NCI-H82 (cell line): ENCODE measurements at regions not wholly inside any gene's neighbourhood (a gene's known extent, or its start where the extent isn't known, plus 50 kb on each side); places are given as distances from the start of the nearest gene placed in this dataset.
A peak's percentile ranks its signal among the peaks of the same experiment; 100 is the strongest.
"Not testable (repeated sequence)": the region's sequence is repeated elsewhere in the genome, so short reads cannot be mapped to it uniquely, and the experiment has no call there.

Experiments
- DNase-seq: peaks from one replicate; lab custom pipeline; 2025; lab: John Stamatoyannopoulos, UW

- DNase-seq, result no peak
Observed at GRCh38 chrX:5702890-5703289, 525.8 kb downstream of the NLGN4X start.

DNA sequence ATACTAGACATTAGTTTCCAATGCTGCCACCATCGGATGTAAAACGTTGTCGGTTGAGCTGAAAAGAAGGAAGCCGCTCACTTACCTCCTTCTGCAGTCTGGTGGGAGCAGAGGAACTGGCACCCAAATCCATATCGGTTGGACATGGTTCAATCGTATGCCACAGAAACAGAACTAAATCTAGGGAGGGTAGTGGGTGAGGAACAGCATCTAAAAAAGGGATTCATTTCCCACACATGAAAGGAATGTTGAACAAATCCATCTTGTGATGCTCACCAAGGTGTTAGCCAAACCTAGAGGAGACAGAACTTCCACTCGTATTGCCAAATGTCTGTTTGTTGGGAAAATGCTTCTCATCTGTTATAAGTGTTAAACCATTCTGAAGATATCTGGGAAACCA, 532.7 kb downstream of the NLGN4X start:
- DNase-seq, result no peak

DNA sequence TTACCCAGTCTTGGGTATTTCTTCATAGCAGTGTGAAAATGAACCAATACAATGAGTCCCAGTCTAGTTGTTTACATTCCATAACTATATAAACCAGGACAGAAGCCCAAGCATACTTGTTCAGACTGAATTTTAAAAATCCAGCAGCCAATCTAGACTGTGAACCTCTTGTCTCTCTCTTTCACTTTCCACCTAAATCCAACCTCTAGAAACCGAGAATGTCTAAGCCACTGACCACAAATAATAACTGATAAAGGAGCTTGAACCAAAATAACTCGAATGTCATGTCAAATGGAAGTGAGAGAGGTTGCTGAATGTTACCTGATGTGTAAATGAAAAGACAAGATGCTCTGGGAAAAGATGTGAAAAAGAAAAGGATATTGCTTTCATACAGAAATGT, 544.7 kb downstream of the NLGN4X start:
- no peak for DNase-seq

GRCh38 chrX:5681159-5681558, 547.5 kb downstream of the NLGN4X start:
- peak; percentile 59 for DNase-seq

DNA sequence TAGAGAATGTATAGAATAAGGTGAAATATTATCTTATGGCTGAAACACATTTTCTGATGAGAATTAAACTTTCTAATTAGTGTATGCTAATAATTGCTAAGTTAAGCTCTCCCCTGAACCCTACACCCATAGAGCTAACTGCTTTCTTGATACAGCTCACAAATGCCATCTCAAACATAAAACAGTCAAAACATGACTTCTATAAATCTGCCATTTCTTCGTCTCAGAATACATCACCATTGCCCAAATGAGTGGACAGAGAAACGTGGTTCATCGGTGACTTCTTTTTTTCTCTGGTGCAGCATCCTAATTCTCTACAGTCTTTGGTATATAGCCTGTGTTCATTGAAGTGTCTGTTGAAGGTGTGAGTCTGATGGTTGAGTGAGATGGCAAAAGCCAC, 554.6 kb downstream of the NLGN4X start:
- DNase-seq, result no peak

DNA sequence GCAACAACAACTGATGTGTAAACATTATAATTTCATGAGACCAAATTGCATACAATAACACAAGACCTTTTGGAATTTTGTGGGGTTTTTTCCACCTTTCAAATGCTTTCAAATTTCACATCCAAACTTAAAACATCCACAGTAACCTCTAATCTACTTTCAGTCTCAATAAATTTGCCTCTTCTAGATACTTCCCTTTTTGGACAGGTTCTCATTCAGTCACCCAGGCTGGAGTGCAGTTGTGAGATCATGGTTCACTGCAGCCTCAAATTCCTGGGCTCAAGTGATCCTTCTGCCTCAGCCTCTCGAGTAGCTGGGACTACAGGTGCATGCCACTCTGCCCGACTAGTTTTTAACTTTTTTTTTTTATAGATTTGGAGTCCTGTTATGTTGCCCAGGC, 556.6 kb downstream of the NLGN4X start:
- DNase-seq, result no peak

- DNase-seq, result not testable (repeated sequence)
Observed at GRCh38 chrX:5666689-5667088, 562.0 kb downstream of the NLGN4X start.

- no peak for DNase-seq
Observed at GRCh38 chrX:5656544-5656943, 572.1 kb downstream of the NLGN4X start.

- DNase-seq, result no peak
Observed at GRCh38 chrX:5650904-5651303, 577.8 kb downstream of the NLGN4X start.

- no peak for DNase-seq
Observed at GRCh38 chrX:5648941-5649568, 579.6 kb downstream of the NLGN4X start.

- DNase-seq, result no peak
Observed at GRCh38 chrX:5646818-5647217, 581.8 kb downstream of the NLGN4X start.

DNA sequence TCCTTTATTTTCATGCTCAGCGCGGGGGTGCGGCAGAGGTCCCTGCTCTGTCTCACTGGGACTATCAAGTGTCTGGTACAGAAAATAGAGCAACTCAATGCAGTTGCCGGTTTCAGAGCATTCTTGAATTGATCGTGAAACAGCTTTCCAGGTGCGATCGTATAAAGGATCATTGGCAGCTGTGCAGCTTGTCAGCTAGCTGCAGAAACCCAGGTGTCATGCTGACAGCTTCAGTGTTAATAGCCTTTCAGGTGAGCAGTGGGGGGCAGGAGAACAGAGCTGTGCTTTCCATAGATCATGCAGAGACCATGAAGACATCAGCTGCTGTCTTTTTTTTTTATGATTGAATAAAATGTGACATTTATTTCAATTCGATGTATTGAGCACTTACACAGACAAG, 583.9 kb downstream of the NLGN4X start:
- no peak for DNase-seq

GRCh38 chrX:5640071-5640470, 588.6 kb downstream of the NLGN4X start:
- DNase-seq, result peak; percentile 34

- no peak for DNase-seq
Observed at GRCh38 chrX:5638572-5638971, 590.1 kb downstream of the NLGN4X start.

- no peak for DNase-seq
Observed at GRCh38 chrX:5632887-5633286, 595.8 kb downstream of the NLGN4X start.

DNA sequence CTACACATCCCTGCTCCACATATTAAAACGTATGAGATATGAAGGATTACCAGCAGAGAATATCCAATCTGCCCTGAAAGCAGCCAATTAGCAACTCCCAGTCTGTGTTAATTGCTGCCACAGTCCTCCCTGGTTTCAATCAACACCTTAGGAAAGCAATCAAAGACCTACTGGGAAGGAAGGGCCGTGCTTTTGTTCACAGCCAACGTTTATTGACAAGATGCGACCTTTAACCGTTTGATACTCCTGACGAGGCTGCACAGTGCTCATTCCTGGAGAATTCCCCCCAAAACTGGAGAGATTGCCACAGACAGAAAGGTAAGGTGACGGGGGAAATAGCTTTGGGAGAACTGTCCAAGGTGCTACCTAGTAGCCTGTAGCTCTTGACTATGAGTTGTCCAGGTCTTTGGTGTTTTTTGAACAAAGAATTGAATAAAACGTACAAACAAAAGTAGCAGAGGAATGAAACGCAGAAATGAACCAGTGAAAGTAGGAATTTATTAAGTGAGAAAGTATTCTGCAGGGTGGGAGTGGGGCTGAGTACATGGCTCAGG, 596.5 kb downstream of the NLGN4X start:
- DNase-seq, result no peak

DNA sequence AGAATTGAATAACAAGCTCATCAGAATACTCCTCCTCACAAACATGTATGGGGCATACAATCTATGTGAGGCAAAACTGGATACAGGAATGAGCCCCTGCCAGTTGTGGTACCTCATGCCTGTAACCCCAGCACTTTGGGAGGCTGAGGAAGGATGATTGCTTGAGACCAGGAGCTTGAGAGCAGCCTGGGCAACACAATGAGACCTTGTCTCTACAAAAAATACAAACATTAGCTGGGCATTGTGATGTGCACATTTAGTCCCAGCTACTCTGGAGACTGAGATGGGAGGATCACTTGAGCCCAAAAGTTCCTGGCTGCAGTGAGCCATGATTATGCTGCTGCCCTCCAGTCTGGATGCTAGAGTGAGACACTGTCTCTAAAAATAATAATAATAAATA, 611.0 kb downstream of the NLGN4X start:
- no peak for DNase-seq

- DNase-seq, result peak; percentile 2
Observed at GRCh38 chrX:5595570-5595969, 633.1 kb downstream of the NLGN4X start.

DNA sequence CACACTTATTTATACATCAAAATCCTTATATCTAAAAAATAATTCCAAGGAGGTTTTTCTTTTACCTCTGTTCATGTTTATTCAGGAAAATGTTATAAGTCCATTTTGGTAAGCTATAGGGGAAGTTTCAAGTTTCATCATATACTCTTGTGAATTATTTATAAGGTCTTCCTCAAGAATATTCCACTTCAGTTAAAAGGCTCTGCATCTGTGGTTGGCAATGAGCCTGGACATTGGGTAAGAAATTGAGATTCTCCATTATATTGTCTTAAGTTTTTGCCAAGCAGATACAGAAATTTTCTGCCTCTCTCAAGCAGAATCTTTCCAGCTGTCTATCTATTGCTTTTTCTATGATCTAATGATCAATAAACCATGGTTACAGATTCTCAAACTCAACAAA, 641.9 kb downstream of the NLGN4X start:
- no peak for DNase-seq

- DNase-seq, result no peak
Observed at GRCh38 chrX:5575407-5575806, 653.3 kb downstream of the NLGN4X start.

DNA sequence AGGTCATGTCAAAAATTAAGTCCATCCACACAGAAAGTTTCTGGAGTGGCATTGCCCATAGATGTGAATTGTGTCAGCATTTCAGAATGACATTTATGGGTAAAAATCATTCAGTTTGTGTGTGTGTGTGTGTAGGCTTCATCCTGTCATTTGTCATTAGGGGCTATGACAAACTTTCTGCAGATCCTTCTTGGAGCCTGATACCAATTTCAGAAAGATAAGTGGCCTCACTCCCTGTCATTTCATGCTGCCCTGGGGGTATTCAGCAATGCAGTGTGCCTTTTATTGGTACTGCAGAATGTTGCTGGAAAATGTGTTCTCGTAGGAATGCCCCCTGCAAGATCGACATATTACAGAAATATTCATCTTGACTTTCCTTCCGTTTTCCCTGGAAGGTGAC, 659.7 kb downstream of the NLGN4X start:
- no peak for DNase-seq

- no peak for DNase-seq
Observed at GRCh38 chrX:5559386-5559785, 669.3 kb downstream of the NLGN4X start.

DNA sequence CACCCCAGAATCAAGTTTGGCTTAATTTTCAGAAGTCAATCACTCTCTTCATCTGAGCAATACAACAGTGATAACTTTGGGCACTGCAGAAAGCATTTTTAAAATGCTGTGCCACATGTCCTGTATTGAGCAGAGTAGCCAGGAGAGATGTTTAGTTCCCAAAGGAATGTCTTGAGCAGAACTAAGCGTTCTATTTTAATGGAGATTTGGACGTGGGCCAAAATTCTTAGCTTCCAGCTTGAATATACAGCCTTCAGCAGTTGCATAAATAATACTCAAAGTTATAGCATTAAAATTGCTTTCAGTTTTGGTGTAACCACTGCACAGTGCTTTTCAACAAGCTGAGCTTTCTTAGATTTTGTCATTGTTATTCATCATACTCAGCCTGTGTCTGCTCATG, 679.2 kb downstream of the NLGN4X start:
- no peak for DNase-seq

DNA sequence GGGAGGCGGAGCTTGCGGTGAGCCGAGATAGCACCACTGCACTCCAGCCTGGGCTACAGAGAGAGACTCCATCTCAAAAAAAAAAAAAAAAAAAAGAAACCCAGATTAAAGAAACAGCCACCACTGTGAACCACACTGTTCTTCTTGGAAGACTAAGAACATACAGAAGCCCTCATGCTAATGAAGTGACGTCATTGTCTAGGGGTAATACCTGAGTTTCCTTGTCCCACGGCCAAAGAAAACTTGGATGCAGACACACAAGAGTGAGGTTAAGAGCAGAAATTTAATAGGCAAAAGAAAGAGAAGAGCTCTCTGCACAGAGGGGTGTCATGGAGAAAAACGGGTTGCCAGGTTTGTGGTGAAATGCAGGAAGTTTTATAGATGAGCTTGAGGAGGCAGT, 691.6 kb downstream of the NLGN4X start:
- no peak for DNase-seq
